H1 (cell line): ENCODE measurements at regions not wholly inside any gene's neighbourhood (a gene's known extent, or its start where the extent isn't known, plus 50 kb on each side); places are given as distances from the start of the nearest gene placed in this dataset.

Source experiments
- SP1 ChIP-seq: IDR thresholded peaks from 2 replicates; pipeline ENCODE4 v1.6.1; 2011; ENCODE audit warnings: low read depth, low read length

DNA sequence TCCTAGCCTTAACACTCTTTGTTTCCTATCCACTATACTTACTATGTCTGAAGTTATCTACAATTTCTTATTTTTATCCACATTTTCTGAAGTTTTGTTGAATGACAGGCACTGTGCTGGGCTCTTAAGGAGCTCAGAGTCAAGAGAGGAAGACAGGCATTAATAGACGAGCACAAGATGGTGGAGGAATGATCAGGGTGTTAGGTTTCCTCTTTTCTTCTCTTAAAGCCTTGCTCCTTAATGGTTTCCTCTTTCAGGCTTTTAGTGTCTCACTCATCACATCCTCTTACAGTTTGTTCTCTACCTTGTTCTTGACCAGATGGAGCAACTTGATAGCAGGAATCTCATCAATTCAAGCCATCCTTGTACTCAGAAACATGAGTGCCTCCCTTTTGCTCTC is 52.9 kb upstream of the BCL6 start (continued):
- TF ChIP-seq SP1: no peak
